Thymus (tissue), 11 donors: ENCODE measurements at regions not wholly inside any gene's neighbourhood (a gene's known extent, or its start where the extent isn't known, plus 50 kb on each side); places are given as distances from the start of the nearest gene placed in this dataset.
A peak's percentile ranks its signal among the peaks of the same experiment; 100 is the strongest.
"Not testable (repeated sequence)": the region's sequence is repeated elsewhere in the genome, so short reads cannot be mapped to it uniquely, and the experiment has no call there.

Experiments used
- DNase-seq, 9 donors: peaks; one replicate each; pipeline ENCODE4 v3.0.0-alpha.2; 2013; ENCODE audit warnings: low spot score in 9 of 9, low read depth in 6 of 9, missing footprints in 1 of 9
- H3K27ac ChIP-seq, 2 donors: one replicate each; pipeline ENCODE4 v1.5.1; 2013; ENCODE audit warnings: control low read depth in 1 of 2, low read depth in 1 of 2, low read length in 1 of 2, mild to moderate bottlenecking in 1 of 2, moderate library complexity in 1 of 2
- H3K27me3 ChIP-seq, 2 donors: one replicate each; pipeline ENCODE4 v1.5.1; 2013; ENCODE audit warnings: low read length in 1 of 2; ENCODE audit not compliant: control insufficient read depth in 2 of 2, insufficient read depth in 1 of 2
- H3K36me3 ChIP-seq, 2 donors: one replicate each; pipeline ENCODE4 v1.5.1; 2013; ENCODE audit warnings: low read length in 1 of 2, mild to moderate bottlenecking in 1 of 2, moderate library complexity in 1 of 2; ENCODE audit not compliant: control insufficient read depth in 2 of 2, insufficient read depth in 2 of 2
- H3K4me1 ChIP-seq, 2 donors: one replicate each; pipeline ENCODE4 v1.5.1; 2013; ENCODE audit warnings: low read length in 2 of 2; ENCODE audit not compliant: control insufficient read depth in 2 of 2, insufficient read depth in 2 of 2
- H3K4me3 ChIP-seq, 2 donors: one replicate each; pipeline ENCODE4 v1.5.1; 2013; ENCODE audit warnings: low read length in 2 of 2, control low read depth in 1 of 2, mild to moderate bottlenecking in 1 of 2
- H3K9me3 ChIP-seq, 2 donors: one replicate each; pipeline ENCODE4 v1.5.1; 2013; ENCODE audit warnings: low read length in 1 of 2, mild to moderate bottlenecking in 1 of 2; ENCODE audit not compliant: control insufficient read depth in 2 of 2, insufficient read depth in 1 of 2
- WGBS: extraction: QIAGEN DNeasy Blood & Tissue Kit; methylation state at CpG from one replicate; pipeline ENCODE4 v1.1.7; 2013; 5-methylcytosine and 5-hydroxymethylcytosine counted together
- donor health status: healthy.

- DNase-seq = no peak
- Histone ChIP-seq H3K4me3 (no peak overlapping the region), H3K9me3 (no peaks in the 10 kb centered on the region), H3K36me3 (no peaks in the 10 kb centered on the region), H3K27ac (no peak overlapping the region), H3K4me1 (no peaks in the 10 kb centered on the region), H3K27me3 (no peaks in the 10 kb centered on the region)
- 98% methylated on average over 4 of the region's 4 CpGs for WGBS
Observed at GRCh38 chr1:96208428-96208827, 513.2 kb upstream of the PTBP2 start.

- Histone ChIP-seq H3K9me3 (no peaks in the 10 kb centered on the region), H3K4me3 (no peak overlapping the region), H3K27me3 (no peaks in the 10 kb centered on the region), H3K4me1 (no peaks in the 10 kb centered on the region), H3K36me3 (no peaks in the 10 kb centered on the region), H3K27ac (no peak overlapping the region)
- 91% methylated on average over 4 of the region's 4 CpGs for WGBS
- no peak for DNase-seq
Observed at GRCh38 chr1:96210054-96210453, 511.5 kb upstream of the PTBP2 start.

GRCh38 chr1:96211202-96211601 is 510.4 kb upstream of the PTBP2 start:
- no peak for DNase-seq
- H3K4me3 ChIP-seq = no peak overlapping the region
- WGBS = 89% methylated on average over 2 of the region's 2 CpGs

GRCh38 chr1:96214982-96215381 is 506.6 kb upstream of the PTBP2 start:
- H3K4me1 ChIP-seq = no peaks in the 10 kb centered on the region
- H3K9me3 ChIP-seq = no peaks in the 10 kb centered on the region
- H3K36me3 ChIP-seq = no peaks in the 10 kb centered on the region
- no peak overlapping the region for H3K27ac ChIP-seq
- H3K4me3 ChIP-seq = no peak overlapping the region
- no peaks in the 10 kb centered on the region for H3K27me3 ChIP-seq
- 90% methylated on average over 2 of the region's 2 CpGs for WGBS
- DNase-seq = no peak

More at GRCh38 chr1:96211202-96211601, 510.4 kb upstream of the PTBP2 start:
- H3K27ac ChIP-seq = no peak overlapping the region
- no peaks in the 10 kb centered on the region for H3K9me3 ChIP-seq
- H3K27me3 ChIP-seq = no peaks in the 10 kb centered on the region
- H3K36me3 ChIP-seq = no peaks in the 10 kb centered on the region
- no peaks in the 10 kb centered on the region for H3K4me1 ChIP-seq

GRCh38 chr1:96220651-96221050 is 500.9 kb upstream of the PTBP2 start:
- H3K36me3 ChIP-seq = no peaks in the 10 kb centered on the region
- no peaks in the 10 kb centered on the region for H3K27me3 ChIP-seq
- DNase-seq = no peak
- no peak overlapping the region for H3K27ac ChIP-seq
- WGBS = 93% methylated on average over 3 of the region's 3 CpGs
- H3K4me3 ChIP-seq = no peak overlapping the region
- H3K4me1 ChIP-seq = no peaks in the 10 kb centered on the region
- no peaks in the 10 kb centered on the region for H3K9me3 ChIP-seq

GRCh38 chr1:96222701-96223100 is 498.9 kb upstream of the PTBP2 start:
- Histone ChIP-seq H3K36me3 (no peaks in the 10 kb centered on the region), H3K4me3 (no peak overlapping the region), H3K27ac (no peak overlapping the region), H3K9me3 (no peaks in the 10 kb centered on the region), H3K27me3 (no peaks in the 10 kb centered on the region), H3K4me1 (no peaks in the 10 kb centered on the region)
- 86% methylated on average over 2 of the region's 2 CpGs for WGBS
- DNase-seq = no peak

GRCh38 chr1:96224229-96224628 is 497.4 kb upstream of the PTBP2 start:
- H3K27ac ChIP-seq, H3K9me3 ChIP-seq, DNase-seq, H3K4me1 ChIP-seq, H3K27me3 ChIP-seq, H3K4me3 ChIP-seq, H3K36me3 ChIP-seq: not testable (repeated sequence)
- WGBS = 96% methylated on average over 20 of the region's 20 CpGs

GRCh38 chr1:96233422-96233821 is 488.2 kb upstream of the PTBP2 start:
- H3K27ac ChIP-seq = no peak overlapping the region
- no peaks in the 10 kb centered on the region for H3K36me3 ChIP-seq
- H3K4me1 ChIP-seq = no peaks in the 10 kb centered on the region
- no peak for DNase-seq
- 92% methylated on average over 3 of the region's 3 CpGs for WGBS
- no peaks in the 10 kb centered on the region for H3K9me3 ChIP-seq
- no peaks in the 10 kb centered on the region for H3K27me3 ChIP-seq
- no peak overlapping the region for H3K4me3 ChIP-seq

- Histone ChIP-seq H3K27me3 (no peaks in the 10 kb centered on the region), H3K4me1 (no peaks in the 10 kb centered on the region), H3K27ac (no peak overlapping the region), H3K36me3 (no peaks in the 10 kb centered on the region), H3K9me3 (no peaks in the 10 kb centered on the region), H3K4me3 (no peak overlapping the region)
- 82% methylated on average over 6 of the region's 6 CpGs for WGBS
- no peak for DNase-seq
Observed at GRCh38 chr1:96234299-96234698, 487.3 kb upstream of the PTBP2 start.

GRCh38 chr1:96236156-96236739 is 485.3 kb upstream of the PTBP2 start:
- Histone ChIP-seq H3K27me3 (no peaks in the 10 kb centered on the region), H3K36me3 (no peaks in the 10 kb centered on the region), H3K9me3 (no peaks in the 10 kb centered on the region), H3K27ac (no peak overlapping the region), H3K4me3 (no peak overlapping the region), H3K4me1 (no peaks in the 10 kb centered on the region)
- peak in 6 of 9 donors; percentile 3 to 45 (median 8) for DNase-seq
- 35% methylated on average over 4 of the region's 4 CpGs for WGBS
